ENCODE measurements at regions not wholly inside any gene's neighbourhood (a gene's known extent, or its start where the extent isn't known, plus 50 kb on each side); places are given as distances from the start of the nearest gene placed in this dataset.

GRCh38 chr1:181359012-181359411 is 124.3 kb upstream of the CACNA1E start:
- no peak for TF ChIP-seq POLR2A (IDR thresholded peaks at IDR 0.05)
- TF ChIP-seq CTCF (IDR thresholded peaks at IDR 0.05) = no peak
- no peak for TF ChIP-seq POLR2AphosphoS5 (IDR thresholded peaks at IDR 0.05)
- TF ChIP-seq EP300 (IDR thresholded peaks at IDR 0.05; ENCODE audit: low read depth) = no peak
